GM21528 (cell line): ENCODE measurements at regions not wholly inside any gene's neighbourhood (a gene's known extent, or its start where the extent isn't known, plus 50 kb on each side); places are given as distances from the start of the nearest gene placed in this dataset.

Experiments
- ATAC-seq: cut with Tn5 transposase; IDR thresholded peaks from one replicate; pipeline ENCODE4 v1.9.1; 2021; ENCODE audit warnings: mild to moderate bottlenecking, moderate library complexity; ENCODE audit not compliant: unreplicated experiment, low FRiP score

DNA sequence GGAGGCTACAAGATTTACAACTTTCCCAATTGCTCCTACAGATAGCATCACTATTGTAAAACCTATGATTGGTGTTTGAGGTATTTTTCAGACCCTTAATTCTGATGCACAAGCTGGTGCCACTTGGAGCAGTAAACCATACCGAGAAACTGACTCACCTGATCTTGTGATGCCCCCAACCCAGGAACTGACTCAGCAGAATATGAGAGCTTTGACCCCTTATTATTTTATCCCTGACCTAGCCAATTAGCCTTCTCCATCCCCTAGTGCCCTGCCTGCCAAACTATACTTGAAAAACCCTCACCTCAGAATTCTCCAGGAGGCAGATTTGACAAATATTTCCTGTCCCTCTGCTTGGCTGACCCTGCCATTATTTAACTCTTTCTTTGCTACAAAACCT, 585.9 kb upstream of the GHITM start:
- no peak for ATAC-seq

DNA sequence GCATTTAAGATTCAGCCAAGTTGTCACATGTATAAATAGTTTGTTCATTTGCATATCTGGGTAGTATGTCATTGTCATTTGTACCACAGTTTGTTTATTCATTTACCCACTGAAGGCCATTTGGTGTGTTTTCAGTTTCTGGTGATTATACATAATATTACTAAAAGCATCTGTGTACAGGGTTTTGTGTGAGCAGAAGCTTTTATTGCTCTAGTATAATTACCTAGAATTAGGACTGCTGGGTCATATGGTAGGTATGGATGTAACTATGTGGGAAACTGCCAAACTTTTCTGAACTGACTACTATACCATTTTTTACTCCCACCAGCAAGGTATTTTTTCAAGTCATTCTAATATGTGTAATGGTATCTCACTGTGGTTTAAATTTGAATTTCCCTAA, 584.0 kb upstream of the GHITM start:
- peak; percentile 74 for ATAC-seq

DNA sequence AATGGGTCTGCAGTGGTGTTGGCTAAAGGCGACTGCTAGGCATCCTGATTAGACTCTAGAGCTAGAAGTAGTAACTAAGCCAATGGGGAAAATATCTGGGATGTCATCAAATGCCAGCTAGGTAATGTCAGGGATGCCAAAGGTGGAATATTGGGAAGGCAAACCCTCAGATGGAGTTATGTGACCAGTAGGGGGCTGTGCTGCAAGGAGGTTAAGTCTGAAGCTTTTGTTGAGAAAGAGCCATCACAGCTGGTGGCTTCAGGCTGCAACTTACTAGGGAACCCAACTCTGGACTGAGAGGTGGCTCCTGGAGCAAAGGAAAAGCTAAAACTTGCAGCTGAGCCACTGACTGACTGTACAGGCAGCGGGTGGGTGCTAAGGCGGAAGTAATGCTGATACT, 576.9 kb upstream of the GHITM start:
- no peak for ATAC-seq

DNA sequence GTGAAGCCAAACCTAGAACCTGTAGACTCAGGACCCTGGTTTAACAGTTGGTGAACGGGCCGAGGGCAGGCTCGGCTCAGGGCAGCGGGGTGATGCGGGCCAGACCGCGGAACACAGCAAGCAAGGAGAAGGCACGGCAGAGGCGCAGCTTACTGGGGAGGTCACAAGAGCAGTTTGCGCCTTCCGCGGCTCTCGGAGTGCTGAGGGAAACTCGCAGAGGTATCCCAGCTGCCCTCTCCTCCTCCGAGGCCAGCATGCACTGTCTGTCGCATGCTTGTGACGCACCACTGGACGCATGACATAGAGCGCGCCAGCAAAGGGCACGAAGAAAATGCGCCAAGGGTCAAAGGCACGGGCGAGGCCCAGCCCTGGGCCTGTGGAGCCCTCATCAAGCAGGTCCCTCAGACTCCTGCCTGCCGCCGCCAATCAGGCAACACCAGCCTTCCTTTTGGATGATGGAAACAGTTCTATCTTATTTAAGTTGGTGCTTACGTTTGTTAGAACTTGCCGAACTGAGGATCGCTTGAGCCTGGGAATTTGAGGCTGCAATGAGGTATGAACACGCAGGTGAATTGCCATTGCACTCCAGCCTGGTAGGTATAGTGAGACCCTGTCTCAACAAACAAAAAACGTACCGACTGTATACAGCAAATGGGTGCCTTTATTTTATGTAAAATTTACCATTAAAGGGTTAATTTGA, 574.3 kb upstream of the GHITM start:
- no peak for ATAC-seq

DNA sequence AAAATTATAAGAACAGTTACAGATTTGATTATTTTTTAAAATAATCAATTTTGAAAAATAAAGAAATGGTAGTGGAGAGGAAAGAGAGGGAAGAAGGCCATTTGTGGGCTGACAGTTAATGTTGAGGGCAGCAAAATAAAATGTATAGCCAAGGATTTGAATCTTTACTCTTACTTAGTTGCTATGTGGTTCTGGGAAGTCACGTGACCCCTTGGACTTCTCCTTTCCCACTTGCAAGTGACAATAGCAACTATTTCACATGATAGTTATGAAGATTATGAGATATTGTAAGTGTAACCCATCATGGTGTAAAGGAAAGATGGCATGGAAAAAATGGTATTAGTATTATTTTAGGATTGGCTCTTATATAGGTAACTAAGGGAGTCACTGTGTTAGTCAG, 567.3 kb upstream of the GHITM start:
- ATAC-seq: no peak

DNA sequence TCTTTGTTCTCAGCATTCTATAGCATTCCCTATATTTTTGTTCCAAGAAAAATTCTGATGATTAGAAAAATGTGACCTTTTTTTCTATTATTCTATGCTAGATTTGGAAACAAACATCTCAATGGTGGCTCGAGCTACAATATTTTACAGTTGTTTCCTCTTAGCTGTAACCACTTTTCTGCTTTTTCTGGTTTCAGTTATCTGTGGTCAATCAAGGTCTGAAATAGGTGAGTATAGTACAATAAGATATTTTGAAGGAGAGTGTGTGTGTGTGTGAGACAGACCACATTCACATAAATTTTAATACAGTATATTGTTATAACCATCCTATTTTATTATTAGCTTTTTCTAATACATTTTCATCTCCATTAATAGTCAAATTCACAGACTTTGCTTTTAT, 564.5 kb upstream of the GHITM start:
- no peak for ATAC-seq

DNA sequence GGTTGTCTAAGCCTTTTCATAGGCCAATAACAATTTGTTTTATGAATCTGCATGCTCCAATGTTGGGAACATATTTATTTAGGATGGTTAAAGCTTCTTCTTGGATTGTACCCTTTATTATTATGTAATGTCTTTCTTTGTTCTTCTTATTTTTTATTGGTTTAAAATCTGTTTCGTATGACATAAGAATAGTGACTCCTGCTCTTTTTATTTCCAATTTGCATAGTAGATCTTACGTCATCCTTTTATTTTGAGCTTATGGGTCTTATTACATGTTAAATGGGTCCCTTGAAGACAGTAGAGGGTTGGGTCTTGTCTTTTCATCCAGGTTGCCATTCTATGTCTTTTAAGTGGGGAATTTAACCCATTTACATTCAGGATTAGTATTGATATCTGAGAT, 561.9 kb upstream of the GHITM start:
- ATAC-seq: no peak

DNA sequence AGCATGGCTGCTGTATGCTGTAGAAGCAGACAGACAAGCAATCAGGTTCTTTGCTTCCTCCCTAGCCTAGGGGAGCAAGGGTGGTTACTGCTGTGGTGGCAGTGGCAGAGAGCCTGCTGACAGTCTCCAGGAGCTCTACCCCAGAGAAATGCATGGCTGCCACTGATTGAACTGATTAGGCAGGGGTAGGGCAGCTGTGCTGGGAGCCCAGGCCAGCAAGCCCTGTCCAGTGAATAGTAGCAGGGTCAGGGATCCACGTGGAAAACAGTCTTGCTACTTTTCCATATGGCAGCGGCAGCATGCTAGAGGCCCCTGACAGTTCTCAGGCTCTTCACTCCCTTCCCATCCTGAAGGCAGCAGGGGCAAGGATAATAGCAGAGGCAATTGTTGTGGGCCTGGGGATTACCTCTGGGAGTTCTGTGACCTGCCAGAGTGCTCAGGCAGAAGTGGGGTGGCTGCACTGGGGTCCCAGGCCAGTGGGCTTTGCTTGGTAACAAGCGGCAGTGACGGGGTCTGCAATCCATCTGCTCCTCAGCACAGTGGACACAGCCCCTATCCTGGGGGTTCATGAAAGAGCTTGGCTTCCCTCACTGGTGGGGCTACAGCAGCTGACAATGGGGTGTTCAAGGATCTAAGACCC, 558.8 kb upstream of the GHITM start:
- ATAC-seq: no peak

DNA sequence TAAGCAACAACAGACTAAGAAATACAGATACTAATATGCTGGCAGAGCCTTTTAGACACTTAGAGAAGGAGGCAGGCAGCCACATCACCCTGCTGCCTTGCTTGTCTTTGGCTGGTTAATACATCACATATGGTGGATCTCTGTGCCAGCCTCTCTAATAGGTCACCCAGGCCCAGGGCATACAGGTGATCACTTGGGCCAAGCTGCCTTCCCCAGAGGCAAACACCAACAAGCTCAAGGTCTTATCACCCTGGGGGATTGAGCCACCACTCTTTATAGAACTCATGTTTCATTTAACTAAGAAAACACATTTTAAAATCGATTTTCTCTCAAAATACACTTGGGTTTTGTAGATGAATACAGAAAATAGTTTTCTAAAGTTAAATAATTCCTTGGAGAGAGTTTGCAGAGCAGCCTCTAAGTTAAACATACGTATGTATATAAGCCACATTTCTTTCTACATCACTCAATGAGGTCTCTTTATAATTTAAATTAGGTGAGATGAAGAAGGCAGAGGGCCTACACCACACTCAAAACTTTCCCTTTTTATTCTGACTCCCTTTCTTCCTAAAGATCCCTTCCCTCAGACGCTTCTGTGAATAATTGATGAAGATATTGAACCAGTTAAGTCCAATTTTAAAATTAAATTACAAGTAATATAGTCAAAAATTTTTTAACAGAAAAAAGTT, 556.8 kb upstream of the GHITM start:
- no peak for ATAC-seq

DNA sequence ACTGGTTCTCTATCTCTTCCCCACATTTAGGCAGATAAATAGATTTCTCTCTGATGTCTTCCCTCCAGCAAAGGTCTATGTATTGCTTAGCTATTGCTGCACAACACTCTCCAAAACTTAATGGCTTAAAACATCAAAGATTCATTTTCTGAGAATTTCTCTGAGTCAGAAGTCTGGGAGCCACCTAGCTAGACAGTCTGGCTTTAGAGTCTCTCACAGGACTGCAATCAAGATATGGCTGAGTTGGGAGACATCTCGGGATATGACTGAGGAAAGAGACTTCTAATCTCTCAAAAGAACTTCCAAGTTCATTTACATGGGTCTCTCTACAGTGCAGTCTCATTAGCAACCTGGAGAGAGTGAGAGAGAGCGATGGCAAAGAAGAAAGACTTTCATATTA, 553.6 kb upstream of the GHITM start:
- no peak for ATAC-seq

DNA sequence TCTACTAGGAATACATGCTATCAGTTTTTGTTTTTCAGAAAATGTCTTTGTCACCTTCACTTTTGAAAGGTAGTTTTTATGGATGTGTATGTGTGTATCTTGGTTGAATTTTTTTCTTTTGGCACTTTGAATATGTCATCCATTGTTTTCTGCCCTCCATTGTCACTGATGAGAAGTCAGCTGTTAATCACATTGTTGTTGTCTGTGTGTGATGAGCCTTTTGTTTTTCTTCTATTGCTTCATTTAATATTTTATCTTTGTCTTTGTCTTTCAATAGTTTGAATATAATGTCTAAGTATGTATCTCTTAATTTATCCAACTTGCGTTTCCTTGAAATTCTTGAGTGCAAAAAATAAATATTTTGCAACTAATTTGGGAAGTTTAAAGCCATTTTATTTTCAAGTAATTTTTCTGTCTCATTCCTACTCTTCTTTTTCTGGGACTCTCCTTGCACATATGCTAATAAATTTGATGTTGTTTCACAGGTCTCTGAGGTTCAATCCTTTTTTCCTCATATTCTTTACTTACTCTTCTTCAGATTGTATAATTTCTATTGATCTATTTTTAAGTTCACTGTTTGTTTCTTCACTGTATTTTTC, 546.9 kb upstream of the GHITM start:
- no peak for ATAC-seq

DNA sequence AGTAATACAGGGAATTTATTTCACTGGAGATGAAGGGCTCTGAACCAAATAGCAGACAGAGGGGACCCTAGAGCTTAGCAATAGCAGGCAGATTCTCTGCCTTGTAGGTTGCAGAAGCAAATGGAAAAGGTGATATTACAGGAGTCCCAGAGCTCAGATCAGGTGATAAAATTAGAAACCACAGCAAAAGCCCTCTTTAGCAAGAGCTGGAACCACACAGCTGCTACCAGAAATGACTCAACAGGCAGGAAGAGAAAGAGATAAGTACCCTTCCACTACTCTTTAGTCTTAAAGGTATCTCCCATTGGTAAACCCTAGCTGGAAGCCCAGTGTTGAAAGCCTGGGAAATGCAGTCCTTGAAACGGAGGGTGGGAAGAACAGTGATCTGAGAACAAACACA, 535.6 kb upstream of the GHITM start:
- peak; percentile 96 for ATAC-seq

DNA sequence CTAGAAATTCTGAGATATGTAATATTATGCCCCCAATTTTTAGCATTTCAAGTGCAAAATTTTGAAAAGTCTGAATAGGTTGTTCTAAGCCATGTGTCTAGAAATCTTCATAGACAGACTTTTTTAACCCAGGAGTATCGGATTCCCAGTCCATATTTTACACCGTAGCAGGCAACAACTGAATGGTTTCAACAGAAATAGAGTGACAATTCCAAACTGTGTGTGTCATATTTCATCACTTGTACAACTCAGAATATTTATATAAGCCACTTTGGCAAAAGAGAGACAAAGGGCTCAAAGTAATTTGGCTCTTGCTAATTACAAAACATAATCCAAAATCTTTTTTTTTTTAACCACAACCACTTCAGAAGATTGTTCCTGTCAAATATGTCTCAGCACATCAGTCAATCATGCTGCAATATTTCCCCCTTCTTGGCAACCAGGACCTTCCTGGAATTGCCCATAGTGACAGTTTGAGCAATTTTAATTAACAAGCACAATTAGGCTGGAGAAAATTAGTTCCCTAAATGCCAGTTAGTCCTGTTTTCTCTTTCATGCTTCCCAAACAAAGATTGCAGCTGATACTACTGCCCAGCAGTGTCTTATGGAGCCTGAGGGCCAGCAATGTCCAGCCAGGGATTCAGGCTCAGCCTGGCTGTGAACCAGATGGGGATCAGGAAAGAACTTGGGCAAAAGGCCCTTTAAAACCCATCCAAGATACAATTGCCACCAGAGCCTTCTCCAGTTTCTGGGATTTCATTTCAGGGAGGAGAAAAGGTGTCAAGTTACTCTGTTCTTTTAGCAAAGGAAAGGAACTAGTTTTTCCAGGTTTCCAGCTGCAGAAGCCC, 533.3 kb upstream of the GHITM start:
- ATAC-seq: no peak

DNA sequence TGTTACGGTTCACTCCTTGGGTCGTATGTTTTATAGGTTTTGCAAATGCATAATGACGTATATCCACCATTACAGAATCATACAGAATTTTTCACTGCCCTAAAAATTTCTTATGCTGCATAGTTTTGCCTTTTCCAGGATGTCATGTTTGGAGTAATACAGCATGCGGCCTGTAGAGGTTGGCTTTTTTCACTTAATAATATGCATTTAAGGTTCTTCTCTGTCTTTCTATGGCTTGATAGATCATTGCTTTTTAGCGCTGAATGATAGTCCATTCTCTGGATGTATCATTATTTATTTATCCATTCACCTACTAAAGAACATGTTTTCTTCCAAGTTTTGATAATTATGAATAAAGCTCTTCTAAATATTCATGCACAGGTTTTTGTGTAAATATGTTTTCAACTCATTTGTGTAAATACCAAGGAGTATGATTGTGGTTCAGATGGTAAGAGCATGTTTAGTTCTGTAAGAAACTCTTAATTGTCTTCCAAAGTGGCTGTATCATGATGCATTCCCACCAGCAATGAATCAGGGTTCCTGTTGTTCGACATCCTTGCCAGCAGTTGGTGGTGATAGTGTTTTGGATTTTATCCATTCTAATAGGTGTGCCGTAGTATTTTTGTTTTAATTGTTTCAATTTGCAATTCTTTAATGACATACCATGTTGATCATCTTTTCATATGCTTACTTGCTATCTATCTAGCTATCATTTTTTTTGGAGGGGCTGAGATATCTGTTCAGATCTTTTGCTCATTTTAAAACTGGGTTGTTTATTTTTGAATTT, 531.2 kb upstream of the GHITM start:
- ATAC-seq: no peak

DNA sequence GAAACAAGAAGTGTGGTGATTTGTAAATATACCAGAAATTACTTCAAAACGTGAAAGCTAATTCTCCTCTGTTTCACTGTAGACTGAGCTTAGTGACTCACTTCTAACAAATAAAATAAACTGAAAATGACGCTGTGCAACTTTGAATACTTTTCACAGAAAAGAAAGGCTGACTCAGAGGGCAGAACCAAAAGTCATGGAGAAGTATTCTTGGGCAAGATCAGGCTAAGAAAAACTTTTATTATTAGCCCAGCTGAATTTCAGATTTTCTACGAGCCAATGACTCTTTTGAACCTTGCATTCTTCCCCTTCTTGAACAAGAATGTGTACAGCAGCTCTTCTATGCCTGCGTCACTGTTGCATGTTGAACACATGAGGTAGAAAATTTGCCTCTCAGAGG, 527.3 kb upstream of the GHITM start:
- ATAC-seq: no peak

DNA sequence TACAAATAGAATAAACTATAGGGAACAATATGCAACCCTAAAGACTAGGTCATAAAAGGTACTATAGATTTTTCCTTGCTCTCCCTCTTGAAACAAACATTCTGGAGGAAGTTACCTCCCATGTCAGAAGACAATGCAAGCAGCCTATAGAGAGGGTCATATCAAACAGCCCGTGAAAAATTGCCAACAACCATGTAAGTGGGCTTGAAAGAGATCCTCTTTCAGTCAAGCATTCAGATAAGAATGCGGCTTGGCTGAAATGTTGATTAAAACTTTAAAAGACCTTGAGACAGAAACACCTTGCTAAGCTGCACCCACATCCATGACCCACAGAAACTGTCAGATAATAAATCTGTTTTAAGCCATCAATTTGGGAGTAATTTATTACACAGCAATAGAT, 526.6 kb upstream of the GHITM start:
- ATAC-seq: no peak

DNA sequence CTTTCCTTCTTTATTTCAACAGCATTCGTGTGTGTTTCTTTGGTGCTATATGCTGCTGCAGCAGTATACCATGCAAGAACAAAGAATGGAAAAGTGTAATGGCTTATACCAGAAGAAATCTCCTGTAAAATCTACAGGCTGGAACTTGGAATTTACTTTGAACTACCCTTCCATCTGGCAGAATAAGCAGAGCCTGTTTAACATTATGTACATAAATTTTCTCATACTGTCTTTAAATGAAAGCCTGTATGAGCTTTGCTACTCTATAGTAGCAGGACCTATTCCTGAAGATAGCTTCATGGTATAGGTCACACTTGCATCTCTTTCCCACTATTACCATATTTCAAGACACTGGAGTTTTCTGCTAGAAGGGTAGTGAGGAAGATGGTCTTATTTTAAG, 522.1 kb upstream of the GHITM start:
- no peak for ATAC-seq

DNA sequence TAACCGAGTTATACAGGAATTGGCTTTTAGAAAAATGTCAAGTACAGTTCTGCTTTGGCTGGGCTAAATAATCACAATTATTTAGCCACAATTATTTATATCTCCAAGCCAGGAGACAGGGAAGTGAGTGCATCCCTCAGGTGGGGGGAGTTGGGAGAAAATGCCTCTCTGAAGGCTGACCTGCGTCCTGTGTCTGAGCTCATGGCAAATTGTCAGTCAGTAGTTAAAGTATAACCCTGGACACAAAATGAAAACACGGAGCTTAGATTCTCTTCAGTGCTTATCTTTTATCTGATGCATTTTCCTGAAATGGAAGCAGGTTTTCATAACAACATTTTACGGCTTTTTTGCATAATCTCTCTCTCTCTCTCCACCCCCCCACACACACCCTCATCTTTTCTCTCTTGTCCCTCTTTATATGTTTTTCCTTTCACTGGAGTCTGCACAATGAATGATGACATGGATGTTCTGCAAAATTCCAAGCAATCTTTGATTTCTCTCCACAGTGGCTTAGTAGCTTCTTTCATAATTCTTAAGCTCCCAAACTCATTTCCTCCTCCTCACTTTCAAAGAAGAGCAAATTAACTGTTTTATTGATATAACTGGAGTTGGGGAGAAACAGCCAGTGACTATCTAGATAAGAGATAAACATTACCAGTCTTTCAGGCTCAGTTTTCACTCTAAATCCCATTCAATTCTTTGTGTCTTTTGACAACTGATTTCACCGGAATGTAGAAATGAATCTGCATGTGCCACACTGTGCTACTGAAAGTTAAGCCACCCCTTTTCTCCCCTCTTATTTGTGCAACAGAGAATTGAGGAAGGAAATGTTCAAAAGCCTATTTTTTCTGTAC, 521.4 kb upstream of the GHITM start:
- no peak for ATAC-seq

DNA sequence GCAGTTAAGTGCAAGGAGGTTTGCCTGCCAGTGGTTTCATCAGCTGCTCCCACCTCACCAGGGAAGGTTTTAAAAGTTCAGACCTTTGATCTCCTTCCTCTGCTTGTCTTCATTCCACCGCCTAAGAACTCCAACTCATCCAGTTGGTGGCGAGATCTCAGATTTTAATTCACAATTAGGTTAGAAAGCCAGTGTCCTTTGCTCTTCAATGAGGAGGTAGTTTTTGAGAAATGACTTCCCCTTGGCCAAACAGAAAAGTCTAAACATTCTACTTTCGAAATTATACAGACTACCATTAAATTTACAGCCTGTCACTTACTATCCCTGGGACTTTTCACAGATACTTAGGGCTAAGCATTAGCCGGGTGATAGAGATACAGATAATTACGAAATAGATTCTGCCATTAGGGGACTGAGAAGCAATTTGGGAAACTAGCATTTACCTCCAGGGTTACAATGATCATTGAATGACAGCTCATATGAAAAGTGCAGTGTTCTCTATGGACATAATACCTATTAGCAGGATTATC, 513.4 kb upstream of the GHITM start:
- ATAC-seq: no peak
